ENCODE measurements at regions not wholly inside any gene's neighbourhood (a gene's known extent, or its start where the extent isn't known, plus 50 kb on each side); places are given as distances from the start of the nearest gene placed in this dataset.
A peak's percentile ranks its signal among the peaks of the same experiment; 100 is the strongest.
"Not testable (repeated sequence)": the region's sequence is repeated elsewhere in the genome, so short reads cannot be mapped to it uniquely, and the experiment has no call there.

- in situ Hi-C loops (cut with HindIII; ENCODE audit: low pct_unique_long_range_greater_than_20kb, low sequenced_read_pairs) = no loop called here
- no peak for DNase-seq (ENCODE audit: low read depth)
Measured at GRCh38 chr7:114206688-114207087, 207.9 kb upstream of the FOXP2 start.

GRCh38 chr7:114196517-114196916 is 218.1 kb upstream of the FOXP2 start:
- DNase-seq (ENCODE audit: low read depth) = no peak
- in situ Hi-C loops (cut with HindIII; ENCODE audit: low pct_unique_long_range_greater_than_20kb, low sequenced_read_pairs) = no loop called here

- in situ Hi-C loops (cut with HindIII; ENCODE audit: low pct_unique_long_range_greater_than_20kb, low sequenced_read_pairs) = no loop called here
- no peak for DNase-seq (ENCODE audit: low read depth)
Measured at GRCh38 chr7:114190387-114190786, 224.2 kb upstream of the FOXP2 start.

DNA sequence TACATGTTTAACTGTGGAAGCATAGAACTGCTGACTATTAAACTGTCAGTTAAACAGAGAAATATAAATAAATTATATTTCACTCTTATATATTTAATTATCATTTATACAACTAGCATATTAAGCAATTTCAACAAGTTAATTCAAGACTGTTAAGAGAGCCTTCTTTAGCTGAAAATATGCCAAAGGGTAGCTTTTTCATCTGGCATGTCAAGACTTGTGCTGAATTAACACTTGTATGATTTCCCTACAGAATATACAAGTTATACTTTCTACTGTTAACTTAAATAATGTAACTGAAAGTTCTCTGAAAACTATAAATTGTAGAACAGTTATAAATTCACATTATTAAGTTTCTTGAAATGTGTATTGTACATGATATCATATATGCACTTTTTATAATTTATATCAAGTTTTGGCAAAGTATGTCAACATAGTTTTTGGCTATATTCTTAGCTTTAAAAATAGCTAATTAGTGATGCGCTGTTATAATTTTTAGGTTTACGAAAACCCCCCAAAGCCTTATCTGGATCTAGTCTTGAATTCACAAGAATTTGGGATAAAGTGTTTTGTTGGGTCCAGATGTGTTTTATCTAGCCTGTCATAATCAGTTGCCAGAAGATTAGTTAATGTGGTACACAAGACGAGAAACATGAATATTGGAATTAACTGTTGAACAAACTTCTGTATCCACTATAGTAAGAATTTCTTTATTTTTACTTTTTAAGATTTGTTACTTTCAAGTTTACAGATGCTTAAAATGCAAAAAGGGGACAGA is 231.1 kb upstream of the FOXP2 start:
- in situ Hi-C loops (cut with HindIII; ENCODE audit: low pct_unique_long_range_greater_than_20kb, low sequenced_read_pairs) = no loop called here
- DNase-seq (ENCODE audit: low read depth) = no peak

GRCh38 chr7:114182837-114183236 is 231.8 kb upstream of the FOXP2 start:
- no peak for DNase-seq (ENCODE audit: low read depth)
- in situ Hi-C loops (cut with HindIII; ENCODE audit: low pct_unique_long_range_greater_than_20kb, low sequenced_read_pairs) = no loop called here

DNA sequence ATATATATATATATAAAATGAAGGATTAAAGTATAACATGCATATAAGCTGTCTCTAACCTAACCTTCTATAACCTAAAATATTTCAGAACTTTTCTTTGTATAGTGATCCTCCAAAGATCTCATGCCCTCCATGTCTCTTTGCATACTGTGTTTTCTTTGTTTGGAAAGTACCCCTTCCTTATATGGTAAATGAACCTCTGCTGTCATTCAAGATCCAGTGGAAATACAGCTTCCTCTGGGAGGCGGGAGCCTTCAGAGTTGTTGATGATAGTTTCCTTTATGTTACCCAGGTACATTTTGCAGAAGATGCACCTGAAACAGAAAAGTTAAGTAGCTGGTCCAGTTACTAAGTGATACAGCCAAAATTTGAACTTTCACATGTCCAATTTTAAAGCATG is 233.3 kb upstream of the FOXP2 start:
- DNase-seq (ENCODE audit: low read depth) = no peak
- in situ Hi-C loops (cut with HindIII; ENCODE audit: low pct_unique_long_range_greater_than_20kb, low sequenced_read_pairs) = no loop called here

DNA sequence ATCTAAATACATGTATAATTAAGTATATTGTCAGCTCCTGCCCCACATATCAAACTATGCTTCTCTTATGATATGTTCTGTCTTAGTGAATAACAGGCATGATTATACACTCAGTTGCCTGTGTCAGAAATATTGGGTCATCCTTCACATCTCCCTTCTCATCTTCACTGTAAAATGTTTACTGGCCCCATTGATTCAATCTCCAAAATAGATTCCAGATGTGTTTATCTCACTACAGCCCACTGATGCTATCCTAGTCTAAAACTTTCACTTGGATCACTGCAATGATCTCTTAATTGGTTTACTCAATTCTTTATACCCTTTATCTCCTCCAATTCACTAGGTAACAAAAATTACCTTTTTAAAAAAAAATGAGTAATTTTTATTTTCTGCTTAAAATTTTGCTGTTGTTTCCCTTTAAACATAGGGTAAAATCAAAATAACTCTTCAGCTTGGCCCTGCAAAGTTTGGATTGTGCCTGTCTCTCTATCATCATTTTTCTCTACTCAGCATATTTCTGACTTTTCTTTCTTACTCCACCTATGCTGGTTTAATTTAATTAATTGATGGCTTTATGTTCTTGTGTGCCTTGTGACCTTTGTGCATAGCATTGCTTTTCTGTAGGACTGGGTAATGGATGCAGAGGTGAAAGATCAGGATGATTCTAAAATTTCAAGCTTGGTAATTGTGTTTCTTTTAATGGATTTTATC is 233.9 kb upstream of the FOXP2 start:
- in situ Hi-C loops (cut with HindIII; ENCODE audit: low pct_unique_long_range_greater_than_20kb, low sequenced_read_pairs) = no loop called here
- DNase-seq (ENCODE audit: low read depth) = no peak

GRCh38 chr7:114175125-114175524 is 239.5 kb upstream of the FOXP2 start:
- DNase-seq (ENCODE audit: low read depth) = no peak
- in situ Hi-C loops (cut with HindIII; ENCODE audit: low pct_unique_long_range_greater_than_20kb, low sequenced_read_pairs) = no loop called here

- in situ Hi-C loops (cut with HindIII; ENCODE audit: low pct_unique_long_range_greater_than_20kb, low sequenced_read_pairs) = no loop called here
- no peak for DNase-seq (ENCODE audit: low read depth)
Measured at GRCh38 chr7:114173170-114173890, 241.3 kb upstream of the FOXP2 start.

GRCh38 chr7:114169389-114169788 is 245.2 kb upstream of the FOXP2 start:
- DNase-seq (ENCODE audit: low read depth); in situ Hi-C loops (cut with HindIII; ENCODE audit: low pct_unique_long_range_greater_than_20kb, low sequenced_read_pairs): not testable (repeated sequence)

GRCh38 chr7:114160925-114161324 is 242.1 kb upstream of the PPP1R3A start:
- in situ Hi-C loops (cut with HindIII; ENCODE audit: low pct_unique_long_range_greater_than_20kb, low sequenced_read_pairs) = no loop called here
- DNase-seq (ENCODE audit: low read depth) = no peak

GRCh38 chr7:114158854-114159253 is 240.0 kb upstream of the PPP1R3A start:
- in situ Hi-C loops (cut with HindIII; ENCODE audit: low pct_unique_long_range_greater_than_20kb, low sequenced_read_pairs) = no loop called here
- no peak for DNase-seq (ENCODE audit: low read depth)

DNA sequence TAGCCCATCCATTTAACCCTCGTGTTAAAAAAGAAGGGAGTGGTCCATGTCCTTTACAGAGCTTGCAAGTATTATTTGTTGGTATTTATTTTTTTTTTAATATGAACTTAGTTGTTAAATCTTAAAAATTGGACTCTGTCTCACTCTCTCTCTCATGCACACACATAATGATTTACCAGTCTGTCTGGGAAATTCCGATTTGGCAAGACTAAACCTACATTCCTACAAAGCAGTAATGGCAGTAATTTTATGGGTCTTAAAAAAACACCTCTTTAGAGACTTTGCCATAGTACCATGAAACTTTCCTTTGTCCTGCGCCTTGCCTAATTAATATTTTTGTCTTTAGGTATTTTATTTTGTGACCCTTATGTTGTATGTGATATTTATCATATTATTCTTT is 239.5 kb upstream of the PPP1R3A start:
- in situ Hi-C loops (cut with HindIII; ENCODE audit: low pct_unique_long_range_greater_than_20kb, low sequenced_read_pairs) = no loop called here
- DNase-seq (ENCODE audit: low read depth) = peak; percentile 12

- DNase-seq (ENCODE audit: low read depth) = no peak
Measured at GRCh38 chr7:114156178-114156577, 237.4 kb upstream of the PPP1R3A start.

GRCh38 chr7:114155116-114156110 is 236.6 kb upstream of the PPP1R3A start:
- no peak for DNase-seq (ENCODE audit: low read depth)
- in situ Hi-C loops (cut with HindIII; ENCODE audit: low pct_unique_long_range_greater_than_20kb, low sequenced_read_pairs) = no loop called here

More at GRCh38 chr7:114156178-114156577, 237.4 kb upstream of the PPP1R3A start:
- in situ Hi-C loops (cut with HindIII; ENCODE audit: low pct_unique_long_range_greater_than_20kb, low sequenced_read_pairs) = no loop called here

DNA sequence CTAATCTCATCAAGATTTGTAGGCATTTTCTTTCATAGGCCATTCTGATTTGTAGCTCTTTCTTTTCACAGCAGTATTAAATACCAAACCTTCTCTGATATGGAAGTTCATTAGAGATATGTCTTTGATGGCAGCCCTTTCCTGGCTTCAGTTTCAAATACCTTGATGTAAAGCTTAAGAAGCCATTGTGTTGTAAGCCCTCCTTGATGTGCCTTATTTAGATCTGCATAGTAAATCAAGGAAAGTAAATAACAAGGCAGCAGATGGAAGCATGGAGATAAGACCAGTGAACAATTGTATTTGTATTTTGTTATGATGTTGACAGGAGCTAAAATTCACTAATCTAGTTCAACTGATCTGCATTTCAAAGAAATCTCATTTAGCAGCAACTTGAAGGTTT is 234.9 kb upstream of the PPP1R3A start:
- in situ Hi-C loops (cut with HindIII; ENCODE audit: low pct_unique_long_range_greater_than_20kb, low sequenced_read_pairs) = no loop called here
- DNase-seq (ENCODE audit: low read depth) = no peak

GRCh38 chr7:114152314-114152938 is 233.6 kb upstream of the PPP1R3A start:
- DNase-seq (ENCODE audit: low read depth) = no peak
- in situ Hi-C loops (cut with HindIII; ENCODE audit: low pct_unique_long_range_greater_than_20kb, low sequenced_read_pairs) = no loop called here

DNA sequence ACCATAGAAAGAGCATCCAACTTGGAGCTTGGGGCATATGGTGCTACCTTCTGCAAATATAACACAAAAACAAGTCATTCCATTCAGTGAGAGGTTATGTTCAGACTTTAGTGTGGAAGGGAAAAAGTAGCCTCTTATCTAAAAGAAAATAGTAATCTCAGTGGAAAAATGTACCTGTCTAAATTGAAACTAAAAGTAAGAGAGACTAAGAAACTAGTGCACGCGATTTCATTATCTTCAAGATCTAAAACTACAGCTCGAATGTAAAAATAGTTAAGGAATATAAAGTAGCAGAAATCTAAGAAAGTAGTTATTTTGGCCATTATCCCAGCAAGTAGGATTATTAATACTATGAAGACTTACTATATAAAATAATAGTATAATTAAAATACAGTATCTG is 233.0 kb upstream of the PPP1R3A start:
- DNase-seq (ENCODE audit: low read depth) = no peak
- in situ Hi-C loops (cut with HindIII; ENCODE audit: low pct_unique_long_range_greater_than_20kb, low sequenced_read_pairs) = no loop called here
